T-helper 1 cell (primary cell): ENCODE measurements at regions not wholly inside any gene's neighbourhood (a gene's known extent, or its start where the extent isn't known, plus 50 kb on each side); places are given as distances from the start of the nearest gene placed in this dataset.

Experiments used
- DNase-seq, 5 donors: peaks; one replicate each; pipeline ENCODE4 v3.0.0-alpha.2; 2012 to 2020

GRCh38 chr2:105592288-105592687, 152.4 kb upstream of the NCK2 start:
- no peak for DNase-seq

DNA sequence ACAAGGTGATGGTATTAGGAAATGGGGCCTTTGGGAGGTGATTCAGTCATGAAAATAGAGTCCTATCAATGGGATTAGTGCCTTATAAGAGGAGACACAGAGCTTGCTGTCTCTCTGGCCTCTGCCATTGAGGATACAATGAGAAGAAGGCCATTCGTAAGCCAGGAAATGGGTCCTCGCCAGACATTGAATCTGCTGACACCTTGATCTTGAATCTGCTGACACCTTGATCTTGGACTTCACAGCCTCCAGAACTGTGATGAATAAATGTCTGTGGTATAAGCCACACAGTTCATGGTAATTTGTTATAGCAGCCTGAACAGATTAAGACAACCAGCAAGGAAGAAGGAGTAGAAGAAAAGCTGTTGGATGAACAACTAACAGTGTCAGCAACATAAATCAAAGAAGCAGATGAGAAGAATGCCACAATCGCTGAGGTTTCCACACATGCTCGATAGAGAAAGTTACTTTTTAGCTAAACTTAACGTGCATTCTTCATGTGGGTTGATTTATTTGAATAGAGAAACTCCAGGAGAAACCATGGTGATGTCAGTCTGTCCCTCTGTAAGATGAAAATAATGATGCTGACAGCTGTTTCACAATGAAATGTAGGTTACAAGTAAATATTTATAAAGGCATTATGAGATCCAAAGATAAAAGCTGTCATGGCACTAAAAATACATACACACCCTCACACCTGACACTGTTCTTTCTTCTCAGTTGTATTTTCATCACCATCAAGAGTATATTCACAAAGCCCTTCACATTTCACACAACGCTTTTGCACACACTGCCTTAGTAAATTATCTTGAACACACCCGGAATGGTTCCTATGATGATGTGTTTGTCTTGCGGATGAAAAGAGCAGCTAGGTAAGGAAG, 153.7 kb upstream of the NCK2 start:
- DNase-seq: no peak

GRCh38 chr2:105588581-105588980, 156.1 kb upstream of the NCK2 start:
- DNase-seq: no peak

GRCh38 chr2:105587637-105588036, 157.1 kb upstream of the NCK2 start:
- DNase-seq: no peak

- no peak for DNase-seq
Observed at GRCh38 chr2:105584435-105585010, 160.2 kb upstream of the NCK2 start.

GRCh38 chr2:105582952-105583660, 161.6 kb upstream of the NCK2 start:
- DNase-seq: no peak

DNA sequence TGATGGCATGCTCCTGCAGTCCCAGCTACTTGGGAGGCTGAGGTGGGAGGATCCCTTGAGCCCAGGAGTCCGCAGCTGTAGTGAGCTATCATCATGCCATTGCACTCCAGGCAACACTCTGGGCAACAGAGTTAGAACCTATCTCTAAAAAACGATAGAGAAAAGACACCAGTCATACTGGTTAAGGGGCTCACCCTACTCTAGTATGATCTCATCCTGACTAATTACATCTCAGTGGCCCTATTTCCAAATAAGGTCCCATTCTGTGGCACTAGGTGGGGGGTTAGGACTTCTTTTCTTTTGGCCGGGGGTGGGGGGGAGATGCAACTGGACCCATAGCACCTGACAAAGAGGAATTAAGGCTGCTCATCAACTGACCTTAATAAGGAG, 163.2 kb upstream of the NCK2 start:
- DNase-seq: no peak

- no peak for DNase-seq
Observed at GRCh38 chr2:105580870-105581554, 163.7 kb upstream of the NCK2 start.

GRCh38 chr2:105580216-105580615, 164.5 kb upstream of the NCK2 start:
- no peak for DNase-seq

- DNase-seq: no peak
Observed at GRCh38 chr2:105578166-105578565, 166.5 kb upstream of the NCK2 start.

GRCh38 chr2:105577762-105578161, 166.9 kb upstream of the NCK2 start:
- no peak for DNase-seq

- DNase-seq: peak in 1 of 5 donors; percentile 37
Observed at GRCh38 chr2:105576440-105577241, 168.1 kb upstream of the NCK2 start.

DNA sequence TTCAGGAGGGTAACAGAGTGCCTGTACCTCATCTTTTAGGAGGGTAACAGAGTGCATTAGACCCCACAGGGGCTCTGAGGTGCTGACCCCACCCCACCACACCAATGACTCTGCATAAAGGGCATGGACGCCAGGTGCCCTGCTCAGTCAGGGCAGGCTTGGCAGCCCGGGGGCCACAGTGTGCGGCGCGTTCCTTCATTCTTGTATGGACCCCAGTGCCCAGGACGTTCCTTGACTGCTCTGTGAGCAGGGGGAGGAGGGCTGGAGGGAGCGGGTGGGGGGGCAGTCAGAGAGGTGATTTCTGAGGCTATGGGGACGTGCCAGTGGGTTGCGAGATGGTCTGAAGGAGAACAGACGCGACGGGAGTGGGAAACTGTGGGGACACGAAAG, 168.7 kb upstream of the NCK2 start:
- DNase-seq: no peak

DNA sequence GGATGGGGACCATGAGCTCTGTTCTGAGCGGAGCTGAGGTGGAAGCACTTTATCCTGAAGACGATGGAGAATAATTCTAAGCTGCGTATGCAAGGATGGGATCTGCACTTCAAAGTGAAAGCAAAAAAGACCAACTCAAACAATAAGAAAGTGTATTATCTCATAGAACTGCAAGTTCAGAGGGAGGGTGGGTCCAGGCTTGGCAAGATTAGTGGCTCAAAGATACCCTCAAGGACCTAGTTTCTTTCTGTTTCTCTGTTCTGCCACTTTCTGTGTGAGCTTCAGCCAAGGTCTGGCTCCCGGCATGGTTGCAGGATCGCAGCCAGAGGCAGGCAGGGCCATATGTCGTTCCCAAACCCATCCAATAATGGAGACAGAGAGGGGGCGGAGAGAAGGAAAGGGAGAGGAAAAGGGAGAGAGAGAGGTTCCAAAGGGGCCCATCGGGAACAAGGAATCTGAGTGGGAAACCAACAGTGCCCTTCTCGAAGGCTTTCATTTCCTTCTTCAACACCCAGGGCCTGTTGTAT, 169.2 kb upstream of the NCK2 start:
- DNase-seq: no peak

DNA sequence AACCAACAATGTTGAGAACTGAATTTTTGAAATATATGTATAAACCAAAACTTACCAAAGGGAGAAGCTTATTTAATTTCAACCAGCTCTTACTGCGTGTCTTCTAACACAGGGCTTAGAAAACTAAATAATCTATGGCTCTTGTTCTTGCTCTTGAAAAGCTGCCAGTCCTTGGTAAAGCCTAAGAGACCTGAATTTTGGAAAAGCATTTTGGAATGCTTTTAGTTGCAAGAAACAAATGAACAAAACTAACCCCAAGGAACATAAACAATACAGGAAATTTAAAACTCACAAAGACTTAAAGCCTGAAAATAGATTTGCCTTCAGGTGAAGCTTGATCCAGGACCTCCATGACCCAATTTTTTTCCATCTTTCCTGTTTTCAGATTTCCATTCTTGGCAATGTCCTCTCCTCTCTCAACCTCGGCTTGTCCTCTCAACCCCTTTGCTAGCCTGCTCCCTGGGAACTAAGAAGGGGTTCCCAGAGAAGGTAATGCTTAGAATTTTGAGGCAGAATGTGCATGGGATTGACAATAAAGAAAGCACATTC, 169.8 kb upstream of the NCK2 start:
- no peak for DNase-seq

- DNase-seq: no peak
Observed at GRCh38 chr2:105573910-105574655, 170.6 kb upstream of the NCK2 start.

GRCh38 chr2:105573490-105573889, 171.2 kb upstream of the NCK2 start:
- no peak for DNase-seq

DNA sequence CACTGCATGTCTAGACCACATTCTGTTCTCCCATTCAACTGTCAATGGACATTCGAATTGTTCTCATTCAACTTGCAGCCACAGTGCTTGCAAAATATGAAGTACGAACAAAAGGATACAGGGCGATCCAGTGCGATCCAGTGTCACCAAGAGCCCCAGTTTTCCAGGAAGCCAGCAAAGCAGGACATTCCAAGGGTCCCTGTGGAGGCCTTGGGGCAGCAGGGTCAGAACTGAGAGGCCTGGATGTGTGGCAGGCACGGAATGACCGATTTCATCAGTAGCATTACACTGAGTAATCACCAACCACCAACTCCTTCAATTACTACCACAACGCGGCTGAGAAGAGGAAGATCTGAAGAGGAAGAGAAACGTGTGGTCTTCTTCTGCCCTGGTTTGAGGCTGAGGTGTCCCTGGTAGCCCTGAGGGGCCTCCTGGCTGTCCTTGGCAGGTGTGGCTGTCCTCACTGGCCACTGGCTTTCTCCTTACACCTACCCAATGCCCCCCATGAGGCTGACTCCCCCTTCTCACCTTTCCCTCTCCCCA, 172.7 kb upstream of the FHL2 start:
- DNase-seq: no peak

GRCh38 chr2:105570757-105571156, 171.9 kb upstream of the FHL2 start:
- no peak for DNase-seq

- no peak for DNase-seq
Observed at GRCh38 chr2:105570326-105570725, 171.5 kb upstream of the FHL2 start.

DNA sequence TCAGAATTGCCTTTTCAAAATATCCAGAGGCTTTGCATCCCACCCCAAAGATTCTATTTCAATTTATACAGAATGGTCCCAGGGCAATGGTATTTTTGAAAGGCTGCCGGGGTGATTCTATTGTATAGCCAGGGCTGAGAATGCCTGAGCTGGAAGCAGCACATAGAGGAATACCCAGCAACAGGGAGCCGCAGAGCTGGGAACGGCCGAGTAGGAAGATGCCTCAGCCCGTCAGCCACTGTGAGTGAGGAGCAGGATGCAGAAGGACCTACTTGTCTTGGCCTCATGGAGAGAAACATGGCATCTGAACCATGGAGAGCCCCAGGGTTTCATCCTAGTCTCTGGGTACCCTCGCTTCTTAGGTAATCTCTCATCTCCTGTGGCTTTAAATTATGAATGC, 170.8 kb upstream of the FHL2 start:
- no peak for DNase-seq
